ENCODE measurements at regions not wholly inside any gene's neighbourhood (a gene's known extent, or its start where the extent isn't known, plus 50 kb on each side); places are given as distances from the start of the nearest gene placed in this dataset.

DNA sequence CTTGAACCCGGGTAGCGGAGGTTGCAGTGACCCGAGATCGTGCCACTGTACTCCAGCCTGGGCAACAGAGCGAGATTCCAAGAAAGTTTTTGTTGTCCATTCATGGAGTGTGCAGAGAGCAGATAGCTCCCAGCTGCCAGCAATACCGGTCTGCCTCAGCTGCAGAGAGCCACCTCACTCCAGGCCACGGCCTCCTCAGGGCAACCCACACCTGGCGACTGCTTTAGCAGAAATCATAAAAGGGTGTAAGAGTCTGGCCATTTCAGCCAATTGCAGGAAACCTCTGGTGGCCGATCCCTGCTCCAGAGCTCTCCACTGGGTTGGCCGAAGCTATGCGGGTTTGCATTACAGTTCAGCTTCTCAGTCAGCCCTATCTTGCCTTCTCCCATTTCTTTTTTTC is 227.4 kb upstream of the BCOR start:
- DNase-seq (ENCODE audit: low read depth in 4 of 4, low spot score in 2 of 4) = no peak

DNA sequence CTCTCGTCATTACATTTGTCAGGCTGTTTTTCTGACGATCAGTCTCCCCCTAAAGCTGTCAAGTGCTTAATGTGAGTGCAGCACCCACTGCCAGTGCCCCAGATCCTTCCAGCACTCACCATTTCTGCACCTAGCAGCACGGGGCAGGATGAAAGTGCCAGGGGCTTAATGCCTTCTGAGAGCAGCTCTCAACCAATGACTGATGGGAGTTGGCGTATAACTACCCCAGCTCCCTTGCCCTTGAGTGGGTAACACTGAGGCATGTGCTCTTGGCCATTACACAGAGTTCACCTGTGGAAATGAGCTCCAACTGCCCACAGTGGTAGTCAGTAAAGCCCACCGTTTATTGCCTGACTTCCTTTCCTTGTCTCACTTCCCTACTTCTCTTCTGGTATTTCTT is 226.2 kb upstream of the BCOR start:
- no peak for DNase-seq (ENCODE audit: low read depth in 4 of 4, low spot score in 2 of 4)

DNA sequence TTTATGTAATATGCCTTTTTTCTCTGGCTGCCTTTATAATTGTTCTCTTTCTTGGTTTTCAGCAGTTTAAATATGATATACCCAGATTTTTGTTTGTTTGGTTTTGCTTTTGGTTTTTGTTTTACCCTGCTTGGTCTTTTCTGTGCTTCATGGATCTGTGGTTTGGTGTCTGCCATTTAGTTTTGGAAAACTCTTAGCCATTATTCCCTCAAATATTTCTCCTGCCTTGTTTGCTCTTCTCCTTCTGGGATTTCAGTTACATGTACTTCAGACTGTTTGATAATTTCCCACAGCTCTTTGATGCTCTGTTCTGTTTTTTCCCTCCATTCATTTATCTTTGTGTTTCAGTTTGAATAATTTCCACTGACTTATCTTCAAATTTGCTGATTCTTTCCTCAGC is 223.1 kb upstream of the BCOR start:
- DNase-seq (ENCODE audit: low read depth in 4 of 4, low spot score in 2 of 4) = no peak

DNA sequence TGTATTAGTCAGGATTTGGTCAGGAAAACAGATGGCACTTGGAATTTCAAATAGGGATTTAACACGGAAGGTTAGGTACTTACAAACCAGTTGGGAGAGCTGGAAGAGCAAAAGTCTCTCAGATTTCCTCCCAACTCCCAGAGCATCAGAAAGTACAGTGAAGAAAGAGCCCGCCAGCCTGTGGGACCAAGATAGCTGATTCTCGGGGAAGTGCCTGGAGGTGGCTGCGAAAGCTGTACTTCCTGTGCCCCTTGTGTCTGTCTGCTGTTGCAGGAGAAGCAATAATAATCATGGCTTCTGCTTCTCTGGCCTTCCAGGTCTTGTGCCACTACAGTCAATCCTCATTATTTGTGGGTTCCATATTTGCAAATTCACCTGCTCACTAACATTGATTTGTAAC is 221.0 kb upstream of the BCOR start:
- no peak for DNase-seq (ENCODE audit: low read depth in 4 of 4, low spot score in 2 of 4)

DNA sequence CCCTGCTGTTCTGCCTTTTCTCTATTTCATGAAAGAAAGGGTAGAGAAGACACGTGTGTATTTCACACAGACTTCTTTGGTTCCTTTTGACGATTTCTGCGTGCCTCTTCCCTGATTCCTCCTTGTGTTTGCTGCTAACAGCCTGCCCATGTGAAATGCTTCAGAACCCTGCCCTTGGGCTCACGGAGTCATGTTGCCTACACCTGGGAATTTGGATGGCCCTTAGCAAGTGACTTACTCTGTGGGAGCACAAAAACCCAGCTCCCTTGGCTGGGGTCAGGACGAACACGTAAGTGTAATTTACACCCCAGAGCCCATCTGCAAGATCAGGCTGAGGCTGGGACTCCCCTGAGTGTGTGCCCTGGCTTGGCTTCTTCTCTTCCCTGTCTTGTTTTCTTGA is 220.3 kb upstream of the BCOR start:
- DNase-seq (ENCODE audit: low read depth in 4 of 4, low spot score in 2 of 4) = no peak

DNA sequence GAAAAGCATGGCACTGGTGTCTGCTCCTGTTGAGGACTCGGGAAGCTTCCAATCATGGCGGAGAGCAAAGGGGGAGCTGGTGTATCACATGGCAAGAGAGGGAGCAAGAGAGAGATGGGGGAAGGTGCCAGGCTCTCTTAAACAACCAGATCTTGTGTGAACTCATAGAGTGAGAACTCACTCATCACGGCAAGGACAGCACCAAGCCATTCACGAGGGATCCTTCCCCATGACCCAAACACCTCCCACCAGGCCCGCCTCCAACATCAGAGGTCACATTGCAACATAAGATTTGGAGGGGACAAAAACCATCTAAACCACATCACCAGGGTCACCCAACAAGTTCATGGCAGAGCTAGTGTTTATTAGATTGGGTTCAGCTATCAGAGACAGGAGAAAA is 218.7 kb upstream of the BCOR start:
- DNase-seq (ENCODE audit: low read depth in 4 of 4, low spot score in 2 of 4) = no peak

DNA sequence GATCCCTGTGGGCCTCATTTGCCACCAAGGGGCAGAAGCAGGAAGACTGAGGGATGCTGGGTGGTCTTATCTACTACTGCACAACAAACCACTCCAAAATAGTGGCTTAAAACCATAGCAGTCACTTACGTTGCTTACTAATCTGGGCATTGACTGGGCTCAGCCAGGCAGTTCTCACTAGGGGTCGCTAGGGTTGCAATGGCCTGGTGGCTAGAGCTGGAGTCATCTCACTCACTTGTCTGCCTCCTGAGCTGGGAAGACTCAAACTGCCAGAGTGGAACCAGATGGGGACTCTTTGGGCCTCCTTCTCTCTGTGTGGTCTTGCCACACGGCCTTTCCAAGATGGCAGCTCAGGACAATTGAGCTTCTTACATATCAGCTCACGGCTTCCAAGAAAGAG is 216.3 kb upstream of the BCOR start:
- DNase-seq (ENCODE audit: low read depth in 4 of 4, low spot score in 2 of 4) = no peak

DNA sequence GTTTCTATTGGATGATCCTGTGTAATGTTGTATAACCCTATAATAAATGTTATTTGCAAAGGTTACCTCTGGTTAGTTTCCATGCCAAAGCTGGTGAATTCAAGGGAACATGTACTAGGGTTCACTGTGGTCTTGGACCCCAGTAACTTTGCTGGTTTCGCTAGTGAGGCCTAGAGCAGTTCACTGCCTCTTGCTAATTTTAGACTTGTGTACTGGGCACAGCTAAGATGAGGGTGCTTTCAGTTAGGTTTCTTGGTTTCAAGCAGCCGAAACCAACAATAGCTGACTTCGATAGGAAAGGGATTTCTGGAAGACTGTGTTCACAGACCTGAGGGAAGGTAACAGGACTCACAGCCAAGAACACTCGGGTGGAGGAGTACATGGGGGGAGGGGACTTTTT is 215.5 kb upstream of the BCOR start:
- no peak for DNase-seq (ENCODE audit: low read depth in 4 of 4, low spot score in 2 of 4)

DNA sequence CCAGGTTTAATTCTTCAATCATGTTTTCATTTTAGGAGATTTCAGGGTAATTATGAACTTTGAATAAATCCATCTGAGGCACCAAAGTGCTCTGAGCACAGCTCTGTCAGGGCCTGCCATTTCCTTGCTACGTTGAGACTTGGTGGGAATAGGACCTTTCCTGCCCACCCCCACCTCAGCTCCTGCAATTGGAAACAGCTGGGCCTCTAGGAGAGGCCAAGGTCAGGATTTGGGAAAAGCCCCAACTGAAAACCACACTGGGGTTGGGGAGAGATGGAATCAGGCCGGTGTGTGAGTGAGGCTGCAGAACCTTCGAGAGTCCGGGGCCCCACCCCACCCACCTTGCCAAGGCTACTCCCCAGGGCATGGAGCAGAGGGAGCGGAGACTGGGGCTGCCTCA is 212.7 kb upstream of the BCOR start:
- no peak for DNase-seq (ENCODE audit: low read depth in 4 of 4, low spot score in 2 of 4)

DNA sequence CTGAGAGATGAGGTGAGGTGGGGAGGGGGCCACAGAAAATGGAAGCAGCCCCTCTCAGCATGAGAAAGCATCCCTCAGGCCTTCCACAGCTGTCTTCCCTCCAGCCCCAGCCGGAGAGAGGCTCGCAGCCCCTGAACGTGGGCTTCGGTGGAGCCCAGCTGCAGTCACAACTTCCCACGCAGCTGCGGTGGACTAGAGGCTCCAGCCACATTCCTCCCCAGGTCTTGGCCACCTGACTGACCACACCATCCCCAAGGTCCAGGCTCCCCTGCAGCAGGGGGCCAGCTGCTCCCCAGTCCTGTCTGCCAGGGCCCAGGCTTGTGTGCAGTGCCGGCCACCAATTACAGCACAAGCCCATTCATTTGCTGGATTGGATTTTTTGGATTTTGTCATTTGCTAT is 212.3 kb upstream of the BCOR start:
- DNase-seq (ENCODE audit: low read depth in 4 of 4, low spot score in 2 of 4) = no peak

DNA sequence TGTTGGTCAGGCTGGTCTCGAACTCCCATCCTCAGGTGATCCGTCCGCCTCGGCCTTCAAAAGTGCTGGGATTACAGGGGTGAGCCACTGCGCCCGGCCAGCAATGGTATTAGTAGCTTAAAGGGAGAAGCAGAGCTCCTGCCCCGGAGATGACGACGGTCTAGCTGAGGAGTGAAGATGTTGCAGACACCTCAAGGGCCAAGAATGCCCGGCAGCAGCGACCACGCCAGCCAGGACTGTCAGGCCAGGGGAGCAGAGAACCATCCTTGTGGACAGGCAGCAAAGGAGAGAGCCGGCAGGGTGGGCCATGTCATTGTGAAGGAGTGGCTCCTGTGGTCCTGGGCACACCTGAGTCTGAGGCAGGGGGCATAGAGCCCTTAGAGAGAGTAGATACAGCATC is 210.1 kb upstream of the BCOR start:
- DNase-seq (ENCODE audit: low read depth in 4 of 4, low spot score in 2 of 4) = no peak

DNA sequence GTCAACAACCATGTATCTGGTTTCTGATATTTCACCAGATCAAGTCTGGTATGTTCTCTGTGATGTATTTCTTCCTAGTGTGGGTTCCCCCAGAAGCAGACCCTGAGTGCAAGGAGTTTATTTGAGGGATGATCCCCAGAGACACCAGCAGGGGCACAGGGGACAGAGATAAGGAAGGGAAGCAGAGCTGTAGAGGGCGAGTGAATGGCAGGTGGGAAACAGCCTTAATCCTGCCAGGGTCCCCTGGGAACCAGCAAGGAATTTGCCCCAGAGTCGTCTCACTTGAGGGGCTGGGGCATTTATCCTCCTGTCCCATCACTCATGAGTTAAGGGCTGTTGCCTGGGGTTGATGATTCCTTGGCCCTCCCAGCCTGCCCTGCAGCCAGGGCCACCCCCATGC is 206.4 kb upstream of the BCOR start:
- DNase-seq (ENCODE audit: low read depth in 4 of 4, low spot score in 2 of 4) = no peak

DNA sequence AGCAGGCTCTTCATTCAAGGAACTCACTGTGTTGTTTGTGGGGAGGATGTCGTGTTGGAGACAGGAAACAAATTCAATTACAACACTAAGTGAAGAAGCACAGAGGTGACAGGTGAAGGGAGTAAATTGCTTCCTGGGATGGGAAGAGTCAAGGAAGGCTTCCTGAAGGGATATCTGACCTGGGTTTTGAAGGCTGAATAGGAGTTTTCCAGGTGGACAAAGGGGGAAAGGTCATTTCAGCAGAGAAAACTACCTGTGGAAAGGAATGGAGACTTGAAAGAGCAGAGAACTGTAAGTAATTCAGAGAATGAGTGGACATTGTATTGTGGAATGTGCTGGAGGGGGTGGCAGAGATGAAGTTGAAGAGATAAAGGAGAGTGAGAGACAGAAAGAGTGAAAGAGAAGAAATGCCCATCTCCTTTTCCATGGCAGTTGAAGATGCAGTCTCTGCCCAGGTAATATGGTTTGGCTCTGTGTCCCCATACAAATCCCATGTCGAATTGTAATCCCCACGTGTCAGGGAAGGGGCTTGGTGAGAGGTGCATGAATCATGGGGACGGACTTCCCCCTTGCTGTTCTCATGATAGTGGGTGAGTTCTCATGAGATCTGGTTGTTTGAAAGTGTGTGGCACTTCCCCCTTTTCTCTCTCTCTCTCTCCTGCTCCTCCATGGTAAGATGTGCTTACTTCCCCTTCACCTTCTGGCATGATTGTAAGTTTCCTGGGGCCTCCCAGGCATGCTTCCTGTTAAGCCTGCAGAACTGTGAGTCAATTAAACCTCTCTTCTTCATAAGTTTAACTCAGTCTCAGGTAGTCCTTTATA is 205.7 kb upstream of the BCOR start:
- no peak for DNase-seq (ENCODE audit: low read depth in 4 of 4, low spot score in 2 of 4)

DNA sequence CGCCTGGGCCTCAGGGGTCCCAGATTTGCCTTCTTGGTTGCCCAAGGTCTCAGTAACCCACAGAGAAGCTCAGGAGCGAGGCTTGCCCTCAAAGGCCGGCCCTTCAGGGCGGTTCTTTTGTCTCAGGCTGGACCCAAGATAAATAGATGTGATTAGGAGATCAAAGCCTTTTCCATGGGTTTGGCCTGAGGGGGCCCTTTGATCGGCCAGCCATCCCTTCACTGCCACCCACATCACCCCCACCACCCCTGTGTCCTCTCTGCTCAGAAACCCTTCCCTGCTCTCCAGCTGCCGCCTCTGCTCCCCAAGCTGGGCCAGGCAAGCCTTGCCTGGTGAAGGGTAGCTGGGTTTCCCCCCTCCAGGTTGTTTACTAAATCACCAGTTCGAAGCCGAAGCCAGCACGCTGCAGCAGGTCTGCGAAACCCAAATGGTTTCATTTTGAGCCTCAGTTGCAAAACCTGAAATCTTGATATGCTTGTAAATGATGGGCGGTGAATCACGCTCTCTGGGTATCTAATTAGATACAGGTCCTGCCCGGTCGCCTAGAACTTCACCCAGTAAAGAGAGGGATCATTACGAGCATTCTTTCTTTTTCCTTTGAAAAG is 202.6 kb upstream of the BCOR start:
- no peak for DNase-seq (ENCODE audit: low read depth in 4 of 4, low spot score in 2 of 4)

DNA sequence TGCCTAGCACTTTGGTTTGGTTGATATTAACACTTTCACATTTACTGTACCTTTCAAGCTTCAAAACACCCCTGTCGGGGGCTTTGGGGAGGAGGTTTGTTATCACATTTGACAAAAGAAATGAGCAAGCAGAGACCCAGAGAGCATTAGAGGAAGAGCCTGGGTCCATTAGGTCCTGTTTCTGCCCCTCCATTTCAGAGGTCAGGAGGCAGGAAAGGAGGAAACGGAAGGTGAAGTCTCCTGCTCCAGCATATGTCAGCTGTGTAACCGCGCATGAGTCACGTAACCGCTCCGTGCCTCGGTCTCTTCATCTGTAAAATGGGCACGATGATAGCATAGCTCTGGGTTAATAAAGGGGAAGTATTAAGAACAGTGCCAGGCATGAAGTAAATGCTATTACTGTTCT is 201.9 kb upstream of the BCOR start:
- no peak for DNase-seq (ENCODE audit: low read depth in 4 of 4, low spot score in 2 of 4)

DNA sequence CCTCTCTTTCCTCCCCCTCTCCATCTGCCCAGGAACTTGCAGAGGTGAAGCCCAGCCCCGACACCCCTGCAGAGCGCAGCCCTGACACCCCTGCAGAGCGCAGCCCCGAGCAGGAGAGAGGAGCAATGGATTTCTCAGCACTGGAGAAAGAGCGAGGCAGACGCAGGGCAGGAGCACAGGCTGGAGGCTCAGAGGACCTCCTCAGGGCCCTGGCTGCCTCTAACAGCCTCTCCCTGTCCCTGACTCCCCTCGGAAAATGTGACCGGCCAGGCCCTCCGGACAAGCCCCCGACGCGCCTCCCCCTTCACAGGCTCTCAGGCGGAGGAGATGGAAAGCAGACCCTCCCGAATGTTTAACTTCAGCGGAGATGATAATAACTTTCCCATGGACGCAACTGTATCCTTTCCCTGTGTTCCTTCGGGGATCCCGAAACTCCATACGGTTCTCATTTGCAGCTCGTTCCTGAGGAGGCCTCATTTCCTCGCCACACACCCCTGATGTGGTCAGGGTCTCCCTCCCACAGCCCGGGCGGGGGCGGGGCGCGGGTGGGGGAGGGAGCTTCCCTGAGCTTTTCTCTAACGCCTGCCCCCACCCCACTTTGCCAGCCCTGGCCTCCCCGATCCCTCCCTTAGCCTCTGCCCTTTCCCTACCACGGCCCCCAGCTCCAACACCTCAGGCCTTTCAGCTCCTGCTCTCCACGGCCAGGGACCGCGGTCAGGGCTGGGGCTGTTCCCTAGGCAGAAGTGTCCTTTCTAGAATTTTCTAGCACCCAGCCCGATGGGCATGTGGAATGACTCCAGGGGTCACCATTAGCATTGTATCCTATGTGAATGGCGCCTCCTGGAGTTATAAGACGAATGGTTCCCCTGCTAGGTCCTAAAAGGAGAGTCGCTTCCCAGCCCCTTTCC is 201.1 kb upstream of the BCOR start:
- DNase-seq (ENCODE audit: low read depth in 4 of 4, low spot score in 2 of 4) = no peak

DNA sequence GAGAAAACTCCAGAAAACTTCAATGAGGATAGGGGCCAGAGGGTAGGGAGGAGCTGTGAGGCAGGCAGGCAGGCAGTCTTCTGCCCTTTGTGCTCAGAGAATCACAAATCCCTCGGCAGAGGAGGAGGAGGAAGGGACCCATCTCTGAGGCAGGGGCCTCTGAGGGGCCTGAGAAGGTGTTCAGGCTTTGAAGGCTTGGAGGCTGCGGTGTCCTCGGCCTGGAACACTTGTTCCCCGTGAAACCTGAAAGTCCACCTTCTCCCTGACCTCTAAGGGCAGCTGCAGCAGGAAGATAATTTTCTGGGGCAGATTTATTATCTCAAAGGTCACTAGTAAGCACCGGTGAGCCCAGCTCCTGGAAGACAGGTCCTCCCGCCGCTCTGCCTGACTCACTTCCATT is 200.3 kb upstream of the BCOR start:
- no peak for DNase-seq (ENCODE audit: low read depth in 4 of 4, low spot score in 2 of 4)

DNA sequence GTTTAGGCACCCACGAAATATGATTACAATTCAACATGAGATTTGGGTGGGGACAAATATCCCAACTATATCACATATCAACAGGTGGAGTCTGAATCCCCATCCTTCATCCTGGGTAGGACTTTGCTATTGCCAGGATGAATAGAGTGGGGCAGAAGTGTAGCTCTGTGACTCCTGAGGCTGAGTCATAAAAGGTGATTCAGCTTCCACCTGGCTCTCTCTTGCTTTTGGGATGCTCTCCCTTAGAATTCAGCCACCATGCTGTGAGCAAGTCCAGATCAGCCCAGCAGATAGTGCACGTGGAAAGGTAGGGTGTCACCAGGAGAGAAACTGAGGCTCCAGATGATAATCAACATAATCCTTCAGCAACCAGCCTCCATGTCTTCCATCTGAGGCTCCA is 193.8 kb upstream of the BCOR start:
- DNase-seq (ENCODE audit: low read depth in 4 of 4, low spot score in 2 of 4) = no peak

DNA sequence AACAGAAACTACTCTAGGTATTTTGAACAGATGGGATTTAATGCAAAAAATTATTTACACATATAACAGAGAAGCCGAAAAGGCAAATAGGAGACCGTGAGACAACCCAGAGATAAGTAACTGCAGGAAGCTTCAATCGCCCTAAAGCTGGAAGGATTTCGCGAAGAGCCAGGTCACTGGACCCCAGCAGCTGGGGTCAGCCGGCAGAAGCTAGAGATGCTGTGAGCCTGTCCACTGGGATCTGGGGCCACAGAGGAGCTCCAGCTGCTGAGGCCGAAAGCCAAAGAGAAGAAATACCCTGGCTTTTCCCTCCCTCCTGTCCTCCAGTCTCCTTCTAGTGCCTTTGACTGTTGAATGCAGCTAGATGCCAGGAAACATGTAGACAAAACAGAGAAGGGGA is 192.8 kb upstream of the BCOR start:
- DNase-seq (ENCODE audit: low read depth in 4 of 4, low spot score in 2 of 4) = no peak

DNA sequence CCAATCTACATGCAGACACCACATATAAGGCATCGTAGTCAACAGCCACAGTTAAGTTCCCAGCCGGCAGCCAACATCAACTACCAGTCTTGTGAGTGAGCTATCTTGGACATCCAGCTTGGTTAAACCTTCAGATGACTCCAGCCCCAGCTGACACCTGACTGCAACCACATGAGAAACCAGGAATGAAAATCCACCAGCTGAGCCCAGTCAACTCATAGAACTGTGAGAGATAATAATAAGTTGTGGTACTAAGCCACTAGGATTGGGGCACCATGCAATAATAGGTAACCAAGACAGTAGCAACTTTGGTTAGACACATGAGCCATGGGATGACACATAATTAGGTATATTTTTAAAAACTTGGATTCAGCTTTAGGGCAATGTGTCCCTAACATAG is 188.1 kb upstream of the BCOR start:
- DNase-seq (ENCODE audit: low read depth in 4 of 4, low spot score in 2 of 4) = no peak

DNA sequence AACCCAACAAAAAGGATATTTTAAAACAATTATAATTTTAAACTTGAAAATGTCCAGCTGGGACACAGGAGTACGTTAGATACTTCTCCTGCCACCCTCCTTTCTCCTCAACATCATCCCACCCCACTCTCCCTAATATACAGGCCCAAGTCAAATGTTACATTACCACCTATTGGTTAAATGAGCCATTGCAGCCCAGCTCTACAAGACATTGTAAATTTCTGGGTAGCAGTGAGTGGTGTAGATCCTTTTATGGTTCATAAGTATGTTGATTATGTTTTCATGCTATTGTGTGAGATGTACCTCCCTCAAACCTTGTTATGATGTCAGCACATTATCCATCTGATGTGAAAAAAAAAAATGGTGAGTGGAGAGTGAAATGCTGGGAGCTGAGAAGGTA is 187.1 kb upstream of the BCOR start:
- DNase-seq (ENCODE audit: low read depth in 4 of 4, low spot score in 2 of 4) = no peak

DNA sequence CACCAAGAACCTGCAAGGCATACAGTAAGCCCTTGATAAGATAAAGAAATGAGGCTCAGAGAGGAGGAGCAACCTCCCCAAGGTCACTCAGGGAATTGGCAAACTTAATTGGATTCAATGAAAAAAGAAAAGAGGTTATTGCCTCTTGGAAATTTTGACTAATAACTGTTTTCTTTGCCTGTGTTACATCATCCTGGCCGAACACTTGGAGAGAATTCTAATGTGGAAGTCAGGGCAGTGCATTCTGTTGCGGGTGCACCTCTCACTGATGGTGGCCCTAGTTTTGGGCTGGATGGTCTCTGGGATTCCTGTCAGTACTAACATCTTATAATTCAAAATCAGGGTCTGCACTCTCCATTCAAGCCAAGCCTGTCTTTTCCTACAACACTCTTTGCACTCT is 186.2 kb upstream of the BCOR start:
- no peak for DNase-seq (ENCODE audit: low read depth in 4 of 4, low spot score in 2 of 4)
